Fibroblast of skin of abdomen (primary cell): ENCODE measurements at regions not wholly inside any gene's neighbourhood (a gene's known extent, or its start where the extent isn't known, plus 50 kb on each side); places are given as distances from the start of the nearest gene placed in this dataset.
A peak's percentile ranks its signal among the peaks of the same experiment; 100 is the strongest.
"Not testable (repeated sequence)": the region's sequence is repeated elsewhere in the genome, so short reads cannot be mapped to it uniquely, and the experiment has no call there.

Source experiments
- DNase-seq: peaks from one replicate; pipeline ENCODE4 v3.0.0-alpha.2; 2013

DNA sequence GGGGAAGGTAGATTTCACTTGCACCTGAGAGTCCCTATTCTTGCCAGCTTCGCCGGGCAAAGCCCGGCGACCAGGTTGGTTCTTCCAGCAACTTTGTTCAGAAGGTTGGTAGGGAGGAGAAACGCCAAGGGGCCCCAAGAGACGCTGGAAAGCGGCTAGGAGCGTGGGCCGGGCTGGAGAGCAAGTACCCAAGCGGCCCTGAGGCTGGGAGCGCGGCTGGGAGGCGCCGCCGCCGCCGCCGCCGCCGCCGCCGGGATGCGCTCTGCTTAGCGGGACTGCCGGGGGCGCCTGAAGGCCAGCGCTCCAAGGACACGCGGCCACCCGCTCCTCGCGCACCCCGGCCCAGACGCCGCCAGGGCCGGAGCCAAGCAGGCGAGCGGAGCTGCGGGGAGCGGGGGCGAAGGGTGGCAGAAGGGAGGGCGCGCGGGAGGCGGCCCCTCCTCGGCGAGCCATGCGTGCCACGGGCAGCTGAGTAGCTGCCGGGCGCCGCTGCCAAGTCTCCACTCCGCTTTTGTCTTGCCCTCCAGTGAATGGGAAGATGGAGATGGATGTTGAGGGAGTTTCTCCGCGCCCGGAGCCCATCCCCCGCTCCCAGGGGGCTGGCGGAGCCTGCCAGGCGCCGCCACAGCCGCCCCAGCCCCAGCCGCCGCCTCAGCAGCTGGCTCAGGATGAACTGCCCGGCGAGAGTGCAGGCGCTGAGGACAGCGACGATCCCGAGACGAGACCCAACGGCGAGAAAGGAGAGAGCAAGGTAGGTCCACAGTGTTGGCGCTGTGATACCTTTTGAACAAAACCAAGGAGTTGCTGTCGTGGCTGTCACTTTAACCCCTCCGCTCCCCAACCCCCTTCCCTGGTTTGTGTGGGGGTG, 227.4 kb upstream of the AZI2 start:
- DNase-seq = peak; percentile 18

DNA sequence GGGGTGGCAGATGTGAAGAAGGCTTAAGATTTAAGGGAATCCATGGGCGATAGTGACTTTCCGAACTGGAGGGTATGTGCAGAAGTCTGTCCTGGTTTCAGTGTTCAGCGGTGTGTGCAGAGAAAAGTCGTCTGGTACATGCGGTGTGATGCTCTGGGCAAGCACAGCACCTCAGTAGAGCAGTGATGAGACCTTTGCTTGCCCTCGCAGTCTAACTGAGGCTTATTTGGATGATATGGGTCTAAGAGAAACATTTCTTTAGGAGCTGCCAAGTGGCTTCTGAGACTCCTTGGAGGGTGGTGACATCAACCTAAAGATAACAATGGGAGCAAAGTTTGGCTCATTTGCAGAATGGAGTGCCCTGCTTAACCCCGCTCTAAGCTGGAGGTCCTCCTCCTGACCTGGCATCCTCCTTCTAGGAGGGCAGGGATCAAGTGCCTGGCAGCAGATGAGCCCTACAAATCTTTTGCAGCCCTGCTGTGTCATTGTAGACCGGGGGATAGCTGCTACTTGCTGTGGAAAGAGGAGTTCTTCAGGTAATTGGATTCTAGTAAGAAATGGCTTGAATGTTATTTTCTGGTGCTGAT, 228.1 kb upstream of the AZI2 start:
- DNase-seq = no peak

GRCh38 chr3:28577941-28578500, 229.4 kb upstream of the AZI2 start:
- DNase-seq = no peak

- no peak for DNase-seq
These were observed 237.7 kb upstream of the AZI2 start for GRCh38 chr3:28586325-28586724.

GRCh38 chr3:28587723-28588122, 239.1 kb upstream of the AZI2 start:
- DNase-seq = no peak

GRCh38 chr3:28590216-28590615, 241.6 kb upstream of the AZI2 start:
- DNase-seq = no peak

GRCh38 chr3:28590860-28591259, 242.2 kb upstream of the AZI2 start:
- DNase-seq = peak; percentile 10

DNA sequence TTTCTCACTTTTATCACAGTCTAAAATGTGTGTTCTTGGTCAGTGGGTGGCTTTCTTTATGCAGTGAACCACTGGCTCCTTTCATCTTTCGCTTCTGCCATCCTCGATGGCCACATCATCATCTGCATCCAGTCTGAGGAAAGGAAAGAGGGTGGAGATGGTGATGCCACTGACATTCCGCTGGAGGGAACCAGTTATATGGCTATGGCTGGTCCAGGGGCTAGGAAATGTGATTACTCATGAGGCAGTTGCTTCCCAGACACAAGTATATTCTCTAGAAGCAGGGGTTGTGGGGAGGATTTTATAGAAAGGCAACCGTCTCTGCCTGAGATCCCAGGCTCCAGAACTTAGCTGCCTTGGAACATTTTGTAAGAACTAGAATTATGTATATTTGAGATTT, 246.7 kb upstream of the AZI2 start:
- DNase-seq = no peak

GRCh38 chr3:28597452-28597851, 248.8 kb upstream of the AZI2 start:
- DNase-seq = no peak

- DNase-seq = no peak
These were observed 249.5 kb upstream of the AZI2 start for GRCh38 chr3:28598165-28598564.

- no peak for DNase-seq
These were observed 252.7 kb upstream of the AZI2 start for GRCh38 chr3:28601291-28601690.

GRCh38 chr3:28606283-28606682, 257.7 kb upstream of the AZI2 start:
- no peak for DNase-seq

DNA sequence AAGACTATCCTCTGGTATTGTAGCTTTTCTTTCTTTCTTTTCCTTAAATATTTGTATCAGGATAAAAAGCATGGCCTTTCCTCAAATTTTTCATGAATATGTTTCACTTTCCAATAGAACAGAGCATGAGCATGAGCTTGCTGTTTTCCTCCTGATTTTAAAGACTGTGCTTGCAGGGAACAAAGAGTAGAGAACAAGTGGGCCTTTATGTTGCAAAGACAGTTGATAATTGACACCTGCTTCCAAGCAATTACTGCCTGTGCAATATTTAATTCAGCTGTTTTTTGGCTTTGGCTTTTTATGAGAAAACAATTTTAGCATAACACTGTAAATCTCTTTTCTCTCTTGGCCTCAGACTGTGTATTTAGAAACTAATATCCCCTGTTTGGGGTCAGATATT, 263.6 kb upstream of the AZI2 start:
- no peak for DNase-seq

DNA sequence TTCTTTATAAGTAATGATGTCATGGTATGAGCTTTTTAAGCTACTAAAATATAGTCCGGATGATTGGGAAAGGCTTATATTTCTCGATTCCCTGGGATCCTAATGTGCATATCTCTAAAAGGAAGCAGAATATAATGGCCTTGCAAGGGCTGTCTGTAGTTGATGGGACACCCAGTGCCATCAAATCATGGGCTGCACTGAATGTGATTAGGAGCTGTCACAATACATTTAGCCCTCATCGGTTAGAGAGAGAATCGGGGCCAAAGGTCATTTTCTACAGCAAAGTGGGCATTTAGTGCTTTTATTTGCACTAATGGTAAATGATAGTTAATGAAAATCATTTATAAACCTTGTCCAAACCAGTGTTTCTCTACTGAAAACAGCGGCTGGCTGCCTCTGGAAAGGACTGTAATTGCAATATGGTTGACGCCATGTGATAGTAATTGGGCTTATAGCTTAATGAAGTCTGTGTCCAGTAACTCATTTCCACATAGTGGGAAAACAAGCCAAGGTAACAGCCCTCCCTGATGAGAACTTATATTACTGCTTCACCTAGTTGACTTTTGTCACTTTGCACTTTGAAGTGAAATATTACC, 265.0 kb upstream of the AZI2 start:
- no peak for DNase-seq

- DNase-seq = no peak
These were observed 266.4 kb upstream of the AZI2 start for GRCh38 chr3:28615071-28615470.

- DNase-seq = no peak
These were observed 267.3 kb upstream of the AZI2 start for GRCh38 chr3:28615971-28616370.

DNA sequence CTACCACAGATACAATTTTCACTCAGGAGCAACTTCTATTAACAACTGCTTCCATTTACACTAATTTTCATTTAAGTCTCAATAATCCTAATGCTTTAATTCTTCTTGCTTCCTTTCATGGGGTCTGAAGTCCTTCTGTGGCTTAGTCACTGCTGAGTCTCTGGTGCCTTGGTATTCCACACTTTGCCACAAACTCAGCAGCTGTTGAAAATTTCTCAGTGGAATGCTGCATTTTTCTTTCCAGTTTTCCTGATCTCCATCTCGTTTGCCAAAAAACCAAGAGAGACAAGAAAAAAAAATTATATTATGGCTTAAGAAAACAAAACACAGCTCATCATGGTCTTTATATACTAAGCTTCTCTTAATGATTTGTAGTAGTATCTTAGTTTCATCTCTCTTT, 269.2 kb upstream of the AZI2 start:
- DNase-seq = no peak

DNA sequence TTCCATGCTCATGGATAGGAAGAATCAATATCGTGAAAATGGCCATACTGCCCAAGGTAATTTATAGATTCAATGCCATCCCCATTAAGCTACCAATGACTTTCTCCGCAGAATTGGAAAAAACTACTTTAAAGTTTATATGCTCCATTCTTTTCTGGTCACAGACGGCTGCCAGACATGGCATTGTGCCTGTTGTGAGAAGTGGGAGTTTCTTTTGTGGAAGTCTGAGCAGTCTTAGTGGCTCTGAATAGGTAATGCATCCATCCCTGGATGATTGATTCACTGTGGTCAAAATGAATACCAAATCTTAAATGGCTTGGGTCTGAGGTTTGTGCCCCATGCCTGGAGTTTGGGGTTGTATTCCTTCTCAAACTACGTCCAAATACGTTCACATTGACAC, 274.5 kb upstream of the AZI2 start:
- no peak for DNase-seq

- no peak for DNase-seq
These were observed 275.5 kb upstream of the AZI2 start for GRCh38 chr3:28624084-28624483.

- not testable (repeated sequence) for DNase-seq
These were observed 279.2 kb upstream of the AZI2 start for GRCh38 chr3:28627843-28628242.

DNA sequence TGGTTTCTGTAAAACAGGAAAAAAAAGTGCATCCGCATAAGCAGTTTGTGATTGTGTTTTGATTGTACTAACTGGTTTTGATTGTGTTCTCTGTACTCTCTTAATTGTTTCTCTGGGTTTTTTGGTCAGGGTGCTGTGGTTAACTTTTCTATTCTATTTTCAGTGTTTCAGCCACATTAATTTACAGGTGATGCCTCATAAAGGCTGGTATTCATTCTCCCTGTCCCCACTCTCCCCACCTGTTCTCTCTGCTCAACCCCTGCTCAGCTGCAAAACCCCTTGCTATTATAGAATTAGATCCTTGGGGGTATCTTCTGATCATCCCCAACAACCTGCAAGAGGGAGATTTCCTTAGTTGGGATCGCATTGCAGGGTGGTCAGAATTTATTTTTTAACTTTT, 285.4 kb upstream of the AZI2 start:
- no peak for DNase-seq

DNA sequence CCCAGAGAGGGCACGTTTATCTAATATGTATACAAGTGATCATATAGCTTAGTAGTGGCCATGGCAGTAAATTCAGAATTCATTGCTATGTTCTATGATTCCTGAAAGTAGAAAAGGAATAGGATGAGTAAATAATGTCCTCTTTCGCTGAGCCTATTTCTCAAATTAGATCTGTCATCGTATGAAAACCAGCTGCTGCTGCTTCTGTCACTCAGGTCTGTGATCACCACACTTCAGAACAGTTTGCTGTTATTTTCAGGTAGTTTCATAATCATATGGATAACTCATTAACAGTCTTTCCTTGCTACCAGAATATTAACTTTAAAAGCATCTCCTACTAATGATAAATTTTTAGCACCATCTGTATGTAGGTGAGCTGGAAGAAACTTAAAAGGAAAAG, 289.1 kb upstream of the AZI2 start:
- no peak for DNase-seq

DNA sequence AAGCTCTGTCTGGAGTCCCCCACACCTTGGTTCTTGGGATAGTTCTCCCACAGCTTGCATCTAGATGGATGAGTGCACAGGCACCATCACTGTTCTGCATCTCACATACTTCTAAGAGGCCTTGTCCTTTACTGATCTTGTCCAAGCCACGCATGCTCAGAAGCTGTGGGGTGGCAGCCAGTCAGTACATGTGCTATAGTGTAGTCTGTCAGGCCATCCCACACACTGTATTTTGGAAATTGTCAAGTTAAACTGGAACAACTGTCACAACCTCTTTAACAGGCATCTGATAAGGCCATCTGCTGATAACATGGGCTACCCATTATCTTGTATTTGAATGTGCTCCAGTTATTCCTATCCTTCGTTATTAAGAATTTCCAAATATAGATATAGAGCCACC, 296.5 kb upstream of the AZI2 start:
- no peak for DNase-seq

DNA sequence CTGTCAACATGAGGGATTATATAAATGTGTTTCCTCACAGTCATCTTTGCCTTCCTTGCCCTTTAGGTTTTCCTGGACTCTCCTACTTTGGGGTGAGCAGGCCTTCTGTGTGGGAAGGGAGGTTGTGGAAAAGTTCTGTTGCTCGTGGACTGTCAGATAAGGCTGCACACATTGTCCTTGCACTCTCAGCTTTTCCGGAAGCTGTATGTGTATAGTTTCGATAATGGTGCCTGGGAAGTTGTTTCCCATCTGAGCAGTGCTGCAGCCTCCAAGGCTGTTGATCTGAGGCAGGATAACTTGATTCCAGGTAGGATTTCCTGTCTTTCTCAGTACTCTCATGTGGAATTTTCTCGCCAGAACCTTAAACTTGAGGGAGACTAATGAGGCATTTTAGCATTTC, 297.8 kb upstream of the AZI2 start:
- DNase-seq = no peak
